ENCODE measurements at regions not wholly inside any gene's neighbourhood (a gene's known extent, or its start where the extent isn't known, plus 50 kb on each side); places are given as distances from the start of the nearest gene placed in this dataset.
"Not testable (repeated sequence)": the region's sequence is repeated elsewhere in the genome, so short reads cannot be mapped to it uniquely, and the experiment has no call there.

DNA sequence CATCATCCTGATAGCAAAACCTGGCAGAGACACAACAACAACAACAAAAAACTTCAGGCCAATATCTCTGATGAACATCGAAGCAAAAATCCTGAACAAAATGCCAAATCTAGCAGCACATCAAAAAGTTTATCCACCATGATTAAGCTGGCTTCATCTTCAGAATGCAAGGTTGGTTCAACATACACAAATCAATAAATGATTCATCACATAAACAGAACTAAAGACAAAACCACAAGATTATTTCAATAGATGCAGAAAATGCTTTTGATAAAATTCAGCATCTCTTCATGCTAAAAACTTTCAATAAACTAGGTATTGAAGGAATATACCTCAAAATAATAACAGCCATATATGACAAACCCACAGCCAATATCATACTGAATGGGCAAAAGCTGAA, 109.2 kb downstream of the NR4A2 start:
- H3K79me1 ChIP-seq (ENCODE audit: low read depth in 1 of 2, low read length in 2 of 2); H3K18ac ChIP-seq (ENCODE audit: low read depth, low read length); H4K91ac ChIP-seq (ENCODE audit: insufficient read depth, low read depth, low read length); H4K5ac ChIP-seq (ENCODE audit: low read depth, low read length); DNase-seq; dilution Hi-C loops (cut with HindIII; ENCODE audit: low sequenced_read_pairs, unreplicated experiment); H2BK5ac ChIP-seq (ENCODE audit: low read depth, low read length, poor library complexity, severe bottlenecking); H3K9me1 ChIP-seq (ENCODE audit: insufficient read depth, low read length); H3K4me2 ChIP-seq (ENCODE audit: low read depth, low read length); CTCF ChIA-PET; H2BK15ac ChIP-seq (ENCODE audit: low read depth, low read length); H2AK5ac ChIP-seq (ENCODE audit: low read depth, low read length); H2AFZ ChIP-seq (replicated peaks; ENCODE audit: low read length, poor library complexity); H4K8ac ChIP-seq (ENCODE audit: low read depth in 2 of 2, low read length in 2 of 2); H2AK9ac ChIP-seq (replicated peaks; ENCODE audit: low read depth, low read length, poor library complexity); H3K4me3 ChIP-seq (ENCODE audit: insufficient read depth, low read depth, low read length); H3K9ac ChIP-seq (ENCODE audit: low read depth, low read length); H3K56ac ChIP-seq (ENCODE audit: extremely low read depth, insufficient read depth, low read length); H3K27me3 ChIP-seq (ENCODE audit: control insufficient read depth, insufficient read depth, low read length); H2BK20ac ChIP-seq (ENCODE audit: low read depth, low read length); H3K23ac ChIP-seq (ENCODE audit: low read depth, low read length); H3K4me1 ChIP-seq (ENCODE audit: control insufficient read depth, insufficient read depth, low read length); H4K20me1 ChIP-seq (ENCODE audit: insufficient read depth, low read length); H3K4ac ChIP-seq (ENCODE audit: low read depth, low read length); BruUV-seq (replicated peaks); H3K9me3 ChIP-seq (ENCODE audit: control insufficient read depth, insufficient read depth, low read length); H3K14ac ChIP-seq (replicated peaks; ENCODE audit: low read depth, low read length); POLR2A ChIA-PET (ENCODE audit: unreplicated experiment); H3K36me3 ChIP-seq (ENCODE audit: control insufficient read depth, insufficient read depth, low read length); H2BK120ac ChIP-seq (ENCODE audit: low read depth, low read length); ATAC-seq (ENCODE audit: low read depth); H3K27ac ChIP-seq (ENCODE audit: insufficient read depth, low read length); in situ Hi-C loops (cut with MboI; ENCODE audit: low sequenced_read_pairs): not testable (repeated sequence)
- WGBS, 2 experiments (ENCODE audit: extremely low coverage in 2 of 2, insufficient read length in 1 of 2), result no CpG with 5 or more reads among the region's 1 CpG
- intact Hi-C loops (cut with micrococcal nuclease), result loop anchor here (10.0 kb wide), 1 partner anchor 581 kb away; no protein-coding TSS in a partner anchor

Data from IMR-90 (cell line).